ENCODE measurements at regions not wholly inside any gene's neighbourhood (a gene's known extent, or its start where the extent isn't known, plus 50 kb on each side); places are given as distances from the start of the nearest gene placed in this dataset.

- no peak overlapping the region for H3K9ac ChIP-seq (ENCODE audit: low read depth, low read length)
- no peaks in the 10 kb centered on the region for H3K9me3 ChIP-seq (ENCODE audit: control insufficient read depth, insufficient read depth, low read length)
- H3K36me3 ChIP-seq (ENCODE audit: control insufficient read depth, insufficient read depth, low read length), result no peaks in the 10 kb centered on the region
- peaks cover 3% of the 10 kb centered on the region for H3K27me3 ChIP-seq (ENCODE audit: control insufficient read depth, insufficient read depth, low read length)
- H3K4me3 ChIP-seq (ENCODE audit: low read depth, low read length), result peak overlapping the region; percentile 96
- no peaks in the 10 kb centered on the region for H3K4me1 ChIP-seq (ENCODE audit: control insufficient read depth, insufficient read depth, low read length)
These were observed 123.2 kb downstream of the GPX5 start for GRCh38 chr6:28648878-28649375.

DNA sequence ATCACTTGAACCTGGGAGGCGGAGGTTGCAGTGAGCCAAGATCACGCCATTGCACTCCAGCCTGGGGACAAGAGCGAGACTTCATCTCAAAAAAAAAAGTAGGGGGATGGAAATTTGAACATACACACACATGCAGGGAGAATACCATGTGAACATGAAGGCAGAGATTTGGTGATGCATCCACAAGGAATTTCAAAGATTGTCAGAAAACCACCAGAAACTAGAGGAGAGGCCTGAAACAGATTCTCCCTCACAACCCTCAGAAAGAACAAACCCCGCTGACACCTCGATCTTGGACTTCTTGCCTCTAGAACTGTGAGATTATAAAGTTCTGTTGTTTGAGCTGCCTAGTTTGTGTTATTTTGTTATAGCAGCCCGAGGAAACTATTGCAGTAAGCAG, 125.5 kb downstream of the GPX5 start:
- Histone ChIP-seq H3K9ac (ENCODE audit: low read depth, low read length) (no peak overlapping the region), H3K4me3 (ENCODE audit: low read depth, low read length) (no peak overlapping the region), H3K4me1 (ENCODE audit: control insufficient read depth, insufficient read depth, low read length) (no peaks in the 10 kb centered on the region), H3K27me3 (ENCODE audit: control insufficient read depth, insufficient read depth, low read length) (peaks cover 6% of the 10 kb centered on the region), H3K36me3 (ENCODE audit: control insufficient read depth, insufficient read depth, low read length) (no peaks in the 10 kb centered on the region), H3K9me3 (ENCODE audit: control insufficient read depth, insufficient read depth, low read length) (no peaks in the 10 kb centered on the region)

- H3K27me3 ChIP-seq (ENCODE audit: control insufficient read depth, insufficient read depth, low read length), result peaks cover 22% of the 10 kb centered on the region
- no peak overlapping the region for H3K4me3 ChIP-seq (ENCODE audit: low read depth, low read length)
- no peaks in the 10 kb centered on the region for H3K36me3 ChIP-seq (ENCODE audit: control insufficient read depth, insufficient read depth, low read length)
- H3K4me1 ChIP-seq (ENCODE audit: control insufficient read depth, insufficient read depth, low read length), result no peaks in the 10 kb centered on the region
- no peaks in the 10 kb centered on the region for H3K9me3 ChIP-seq (ENCODE audit: control insufficient read depth, insufficient read depth, low read length)
- no peak overlapping the region for H3K9ac ChIP-seq (ENCODE audit: low read depth, low read length)
These were observed 128.2 kb downstream of the GPX5 start for GRCh38 chr6:28653876-28654275.

GRCh38 chr6:28655164-28655563, 129.5 kb downstream of the GPX5 start:
- Histone ChIP-seq H3K9me3 (ENCODE audit: control insufficient read depth, insufficient read depth, low read length) (no peaks in the 10 kb centered on the region), H3K27me3 (ENCODE audit: control insufficient read depth, insufficient read depth, low read length) (peaks cover 30% of the 10 kb centered on the region), H3K4me3 (ENCODE audit: low read depth, low read length) (no peak overlapping the region), H3K36me3 (ENCODE audit: control insufficient read depth, insufficient read depth, low read length) (no peaks in the 10 kb centered on the region), H3K9ac (ENCODE audit: low read depth, low read length) (no peak overlapping the region), H3K4me1 (ENCODE audit: control insufficient read depth, insufficient read depth, low read length) (no peaks in the 10 kb centered on the region)

DNA sequence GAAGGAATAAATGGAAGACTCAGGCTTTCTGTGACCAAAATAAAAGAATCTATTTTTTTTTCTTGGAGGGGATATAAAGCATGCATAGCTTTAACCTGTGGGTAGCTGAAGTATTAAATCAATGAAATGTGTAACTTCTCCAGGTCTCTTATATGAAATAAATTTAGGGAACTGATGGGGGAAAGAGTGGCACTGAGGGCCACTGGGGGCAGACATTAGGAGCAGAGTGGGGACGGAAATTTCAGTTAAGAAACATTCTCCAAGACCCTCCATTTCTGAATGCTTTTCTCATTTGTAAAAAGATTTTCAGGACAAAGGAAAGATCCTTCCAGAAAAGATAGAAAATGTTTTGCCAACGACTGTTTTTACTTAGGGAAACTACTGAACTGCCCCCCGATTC, 131.0 kb downstream of the GPX5 start:
- Histone ChIP-seq H3K4me1 (ENCODE audit: control insufficient read depth, insufficient read depth, low read length) (no peaks in the 10 kb centered on the region), H3K4me3 (ENCODE audit: low read depth, low read length) (peak overlapping the region; percentile 69), H3K9ac (ENCODE audit: low read depth, low read length) (no peak overlapping the region), H3K27me3 (ENCODE audit: control insufficient read depth, insufficient read depth, low read length) (peaks cover 30% of the 10 kb centered on the region), H3K9me3 (ENCODE audit: control insufficient read depth, insufficient read depth, low read length) (no peaks in the 10 kb centered on the region), H3K36me3 (ENCODE audit: control insufficient read depth, insufficient read depth, low read length) (no peaks in the 10 kb centered on the region)

DNA sequence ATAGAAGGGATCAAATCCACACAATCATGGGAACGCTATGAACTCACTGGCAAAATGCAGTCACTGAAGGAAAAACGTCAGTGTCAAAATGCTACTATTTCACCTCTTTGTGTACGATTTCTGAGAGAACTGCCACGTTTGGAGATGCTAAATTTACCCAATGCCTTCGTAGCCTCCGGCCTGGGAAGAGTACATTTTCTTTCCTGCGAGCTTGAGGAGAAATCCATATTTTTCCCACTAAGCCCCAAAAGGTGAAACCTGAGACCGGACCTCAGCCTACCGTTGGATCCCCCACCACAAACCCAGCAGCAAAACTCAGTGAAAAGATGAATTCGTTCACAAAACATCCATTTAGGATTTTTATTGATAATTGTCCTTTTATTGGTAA, 131.7 kb downstream of the GPX5 start:
- Histone ChIP-seq H3K4me3 (ENCODE audit: low read depth, low read length) (peak overlapping the region; percentile 69), H3K9me3 (ENCODE audit: control insufficient read depth, insufficient read depth, low read length) (no peaks in the 10 kb centered on the region), H3K27me3 (ENCODE audit: control insufficient read depth, insufficient read depth, low read length) (peaks cover 30% of the 10 kb centered on the region), H3K36me3 (ENCODE audit: control insufficient read depth, insufficient read depth, low read length) (no peaks in the 10 kb centered on the region), H3K4me1 (ENCODE audit: control insufficient read depth, insufficient read depth, low read length) (no peaks in the 10 kb centered on the region), H3K9ac (ENCODE audit: low read depth, low read length) (no peak overlapping the region)

DNA sequence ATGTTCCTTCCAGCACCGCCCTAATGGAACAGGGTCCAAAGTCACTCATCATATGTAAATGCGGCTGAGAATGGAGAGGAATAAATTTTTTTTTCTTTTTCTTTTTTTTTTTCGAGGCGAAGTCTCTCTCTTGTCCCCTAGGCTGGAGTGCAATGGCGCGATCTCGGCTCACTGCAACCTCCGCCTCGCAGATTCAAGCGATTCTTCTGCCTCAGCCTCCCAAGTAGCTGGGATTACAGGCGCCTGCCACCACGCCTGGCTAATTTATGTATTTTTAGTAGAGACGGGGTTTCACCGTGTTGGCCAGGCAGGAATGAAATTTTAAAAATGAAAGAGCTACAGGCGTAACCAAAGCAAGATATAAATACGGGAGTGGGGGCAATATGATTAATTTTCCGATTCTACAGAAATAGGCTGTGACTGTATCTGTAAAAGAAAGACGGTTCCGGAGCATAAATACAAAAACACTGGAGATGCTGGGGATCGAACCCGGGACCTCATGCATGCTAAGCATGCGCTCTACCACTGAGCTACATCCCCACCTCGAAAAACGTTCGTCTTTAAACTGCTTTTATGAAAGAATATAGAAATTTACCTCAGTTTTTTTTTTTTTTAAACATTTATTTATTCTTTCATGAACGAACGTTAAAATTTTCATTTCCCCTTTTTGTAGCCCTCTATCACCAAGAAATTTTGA, 132.2 kb downstream of the GPX5 start:
- Histone ChIP-seq H3K9me3 (ENCODE audit: control insufficient read depth, insufficient read depth, low read length) (no peaks in the 10 kb centered on the region), H3K36me3 (ENCODE audit: control insufficient read depth, insufficient read depth, low read length) (no peaks in the 10 kb centered on the region), H3K27me3 (ENCODE audit: control insufficient read depth, insufficient read depth, low read length) (peaks cover 30% of the 10 kb centered on the region), H3K4me1 (ENCODE audit: control insufficient read depth, insufficient read depth, low read length) (no peaks in the 10 kb centered on the region), H3K4me3 (ENCODE audit: low read depth, low read length) (peak overlapping the region; percentile 69), H3K9ac (ENCODE audit: low read depth, low read length) (no peak overlapping the region)

- Histone ChIP-seq H3K27me3 (ENCODE audit: control insufficient read depth, insufficient read depth, low read length) (peaks cover 30% of the 10 kb centered on the region), H3K4me1 (ENCODE audit: control insufficient read depth, insufficient read depth, low read length) (no peaks in the 10 kb centered on the region), H3K9ac (ENCODE audit: low read depth, low read length) (peak overlapping the region; percentile 55), H3K36me3 (ENCODE audit: control insufficient read depth, insufficient read depth, low read length) (no peaks in the 10 kb centered on the region), H3K9me3 (ENCODE audit: control insufficient read depth, insufficient read depth, low read length) (no peaks in the 10 kb centered on the region), H3K4me3 (ENCODE audit: low read depth, low read length) (peak overlapping the region; percentile 69)
These were observed 133.0 kb downstream of the GPX5 start for GRCh38 chr6:28658475-28659249.

- Histone ChIP-seq H3K36me3 (ENCODE audit: control insufficient read depth, insufficient read depth, low read length) (no peaks in the 10 kb centered on the region), H3K9me3 (ENCODE audit: control insufficient read depth, insufficient read depth, low read length) (no peaks in the 10 kb centered on the region), H3K9ac (ENCODE audit: low read depth, low read length) (no peak overlapping the region), H3K4me1 (ENCODE audit: control insufficient read depth, insufficient read depth, low read length) (no peaks in the 10 kb centered on the region), H3K27me3 (ENCODE audit: control insufficient read depth, insufficient read depth, low read length) (peaks cover 30% of the 10 kb centered on the region), H3K4me3 (ENCODE audit: low read depth, low read length) (peak overlapping the region; percentile 69)
These were observed 133.5 kb downstream of the GPX5 start for GRCh38 chr6:28659250-28659566.

GRCh38 chr6:28661097-28661713, 135.5 kb downstream of the GPX5 start:
- H3K9ac ChIP-seq (ENCODE audit: low read depth, low read length), result no peak overlapping the region
- no peaks in the 10 kb centered on the region for H3K9me3 ChIP-seq (ENCODE audit: control insufficient read depth, insufficient read depth, low read length)
- no peaks in the 10 kb centered on the region for H3K36me3 ChIP-seq (ENCODE audit: control insufficient read depth, insufficient read depth, low read length)
- no peak overlapping the region for H3K4me3 ChIP-seq (ENCODE audit: low read depth, low read length)
- H3K27me3 ChIP-seq (ENCODE audit: control insufficient read depth, insufficient read depth, low read length), result peaks cover 27% of the 10 kb centered on the region
- H3K4me1 ChIP-seq (ENCODE audit: control insufficient read depth, insufficient read depth, low read length), result no peaks in the 10 kb centered on the region

DNA sequence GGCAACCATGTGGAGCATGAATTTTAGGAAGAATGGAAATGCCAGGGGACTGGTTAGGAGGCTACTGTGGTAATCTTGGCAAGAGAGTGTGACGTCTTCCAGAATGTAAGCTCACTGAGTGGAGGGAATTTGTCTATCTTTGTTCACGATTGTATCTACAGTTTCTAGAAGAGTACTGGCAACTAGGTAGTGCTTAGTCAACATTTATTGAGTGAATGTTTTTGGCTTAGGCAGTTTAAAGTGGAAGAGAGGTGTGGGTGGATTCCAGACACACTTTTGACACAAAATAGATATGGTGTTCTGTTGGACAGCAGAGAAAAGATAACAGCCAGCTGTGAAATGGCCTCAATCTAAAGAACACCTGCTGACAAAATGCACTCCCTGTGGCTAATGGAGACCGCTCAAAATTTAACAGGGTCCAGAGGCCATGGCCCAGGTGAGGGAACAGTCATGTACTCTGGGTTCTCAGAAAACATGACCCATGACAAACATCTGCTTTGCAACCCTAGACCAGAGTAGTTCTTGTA, 139.3 kb downstream of the GPX5 start:
- peaks cover 1% of the 10 kb centered on the region for H3K27me3 ChIP-seq (ENCODE audit: control insufficient read depth, insufficient read depth, low read length)

More for the DNA sequence above, 139.3 kb downstream of the GPX5 start:
- Histone ChIP-seq H3K4me3 (ENCODE audit: low read depth, low read length) (no peak overlapping the region), H3K36me3 (ENCODE audit: control insufficient read depth, insufficient read depth, low read length) (no peaks in the 10 kb centered on the region), H3K9ac (ENCODE audit: low read depth, low read length) (no peak overlapping the region), H3K4me1 (ENCODE audit: control insufficient read depth, insufficient read depth, low read length) (no peaks in the 10 kb centered on the region), H3K9me3 (ENCODE audit: control insufficient read depth, insufficient read depth, low read length) (no peaks in the 10 kb centered on the region)

All from iPS-15b (cell line).